ENCODE measurements at regions not wholly inside any gene's neighbourhood (a gene's known extent, or its start where the extent isn't known, plus 50 kb on each side); places are given as distances from the start of the nearest gene placed in this dataset.

- Histone ChIP-seq H2AK9ac (replicated peaks; ENCODE audit: low read depth, low read length, poor library complexity) (no peak overlapping the region), H4K20me1 (ENCODE audit: insufficient read depth, low read length) (no peaks in the 10 kb centered on the region), H3K23ac (ENCODE audit: low read depth, low read length) (no peak overlapping the region), H2BK20ac (ENCODE audit: low read depth, low read length) (no peak overlapping the region), H2BK120ac (ENCODE audit: low read depth, low read length) (no peak overlapping the region), H3K79me1 (ENCODE audit: low read depth in 1 of 2, low read length in 2 of 2) (no peaks in the 10 kb centered on the region), H3K18ac (ENCODE audit: low read depth, low read length) (no peak overlapping the region), H3K27me3 (ENCODE audit: control insufficient read depth, insufficient read depth, low read length) (no peaks in the 10 kb centered on the region), H2BK5ac (ENCODE audit: low read depth, low read length, poor library complexity, severe bottlenecking) (no peak overlapping the region), H4K8ac (ENCODE audit: low read depth in 2 of 2, low read length in 2 of 2) (no peak overlapping the region), H3K14ac (replicated peaks; ENCODE audit: low read depth, low read length) (no peak overlapping the region), H3K36me3 (ENCODE audit: control insufficient read depth, insufficient read depth, low read length) (no peaks in the 10 kb centered on the region), H3K4me1 (ENCODE audit: control insufficient read depth, insufficient read depth, low read length) (no peaks in the 10 kb centered on the region), H3K4me2 (ENCODE audit: low read depth, low read length) (no peak overlapping the region), H2BK15ac (ENCODE audit: low read depth, low read length) (no peak overlapping the region), H4K91ac (ENCODE audit: insufficient read depth, low read depth, low read length) (no peak overlapping the region), H2AK5ac (ENCODE audit: low read depth, low read length) (no peak overlapping the region), H3K27ac (ENCODE audit: insufficient read depth, low read length) (no peak overlapping the region), H2AFZ (replicated peaks; ENCODE audit: low read length, poor library complexity) (no peak overlapping the region), H4K5ac (ENCODE audit: low read depth, low read length) (no peak overlapping the region), H3K9ac (ENCODE audit: low read depth, low read length) (no peak overlapping the region), H3K56ac (ENCODE audit: extremely low read depth, insufficient read depth, low read length) (no peak overlapping the region), H3K9me1 (ENCODE audit: insufficient read depth, low read length) (no peaks in the 10 kb centered on the region), H3K4me3 (ENCODE audit: insufficient read depth, low read depth, low read length) (no peak overlapping the region), H3K4ac (ENCODE audit: low read depth, low read length) (no peak overlapping the region), H3K9me3 (ENCODE audit: control insufficient read depth, insufficient read depth, low read length) (no peaks in the 10 kb centered on the region)
- dilution Hi-C loops (cut with HindIII; ENCODE audit: low sequenced_read_pairs, unreplicated experiment), result no loop called here
- no peak for ATAC-seq (ENCODE audit: low read depth)
- no CpG with 5 or more reads among the region's 4 CpGs for WGBS, 2 experiments (ENCODE audit: extremely low coverage in 2 of 2, insufficient read length in 1 of 2)
- no TSS peak for BruUV-seq (replicated peaks)
- CTCF ChIA-PET, result no interaction called here
- intact Hi-C loops (cut with micrococcal nuclease), result no loop called here
- no peak for DNase-seq
- TF ChIP-seq BHLHE40 (IDR thresholded peaks at IDR 0.05; ENCODE audit: low read depth, low read length), result no peak
- TF ChIP-seq, protein P1, sequence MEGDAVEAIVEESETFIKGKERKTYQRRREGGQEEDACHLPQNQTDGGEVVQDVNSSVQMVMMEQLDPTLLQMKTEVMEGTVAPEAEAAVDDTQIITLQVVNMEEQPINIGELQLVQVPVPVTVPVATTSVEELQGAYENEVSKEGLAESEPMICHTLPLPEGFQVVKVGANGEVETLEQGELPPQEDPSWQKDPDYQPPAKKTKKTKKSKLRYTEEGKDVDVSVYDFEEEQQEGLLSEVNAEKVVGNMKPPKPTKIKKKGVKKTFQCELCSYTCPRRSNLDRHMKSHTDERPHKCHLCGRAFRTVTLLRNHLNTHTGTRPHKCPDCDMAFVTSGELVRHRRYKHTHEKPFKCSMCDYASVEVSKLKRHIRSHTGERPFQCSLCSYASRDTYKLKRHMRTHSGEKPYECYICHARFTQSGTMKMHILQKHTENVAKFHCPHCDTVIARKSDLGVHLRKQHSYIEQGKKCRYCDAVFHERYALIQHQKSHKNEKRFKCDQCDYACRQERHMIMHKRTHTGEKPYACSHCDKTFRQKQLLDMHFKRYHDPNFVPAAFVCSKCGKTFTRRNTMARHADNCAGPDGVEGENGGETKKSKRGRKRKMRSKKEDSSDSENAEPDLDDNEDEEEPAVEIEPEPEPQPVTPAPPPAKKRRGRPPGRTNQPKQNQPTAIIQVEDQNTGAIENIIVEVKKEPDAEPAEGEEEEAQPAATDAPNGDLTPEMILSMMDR (conservative IDR thresholded peaks at IDR 0.05; ENCODE audit: low read depth, low read length), result no peak
- no peak for TF ChIP-seq ELK1 (IDR thresholded peaks at IDR 0.05; ENCODE audit: borderline replicate concordance, low read depth, low read length)
- no peak for TF ChIP-seq CHD1 (IDR thresholded peaks at IDR 0.05; ENCODE audit: low read depth, low read length)
- TF ChIP-seq MXI1 (IDR thresholded peaks at IDR 0.05; ENCODE audit: borderline replicate concordance, low read depth, low read length), result no peak
- no peak for TF ChIP-seq RAD21 (IDR thresholded peaks at IDR 0.05; ENCODE audit: low read length)
- TF ChIP-seq CEBPB (IDR thresholded peaks at IDR 0.05; ENCODE audit: low read depth, low read length), result no peak
- POLR2A ChIA-PET (ENCODE audit: unreplicated experiment), result no interaction called here
- in situ Hi-C loops (cut with MboI; ENCODE audit: low sequenced_read_pairs), result no loop called here
Observed at GRCh38 chr15:29396176-29396811, 126.7 kb upstream of the NSMCE3 start.
